ENCODE measurements at regions not wholly inside any gene's neighbourhood (a gene's known extent, or its start where the extent isn't known, plus 50 kb on each side); places are given as distances from the start of the nearest gene placed in this dataset.

GRCh38 chrX:22666441-22666840 lies 333.3 kb upstream of the DDX53 start:
- peak; percentile 27 to 67 for DNase-seq

GRCh38 chrX:22674932-22675331 lies 324.8 kb upstream of the DDX53 start:
- DNase-seq: peak in 1 of 2 experiments; percentile 28

GRCh38 chrX:22686138-22686541 lies 313.6 kb upstream of the DDX53 start:
- peak in 1 of 2 experiments; percentile 27 for DNase-seq

GRCh38 chrX:22689290-22689689 lies 310.5 kb upstream of the DDX53 start:
- DNase-seq: no peak

- no peak for DNase-seq
Observed at GRCh38 chrX:22690116-22690515, 309.6 kb upstream of the DDX53 start.

- no peak for DNase-seq
Observed at GRCh38 chrX:22691966-22692565, 307.7 kb upstream of the DDX53 start.

- DNase-seq: no peak
Observed at GRCh38 chrX:22698151-22698550, 301.6 kb upstream of the DDX53 start.

GRCh38 chrX:22699581-22700091 lies 300.1 kb upstream of the DDX53 start:
- no peak for DNase-seq

- DNase-seq: no peak
Observed at GRCh38 chrX:22712942-22713341, 286.8 kb upstream of the DDX53 start.

GRCh38 chrX:22730542-22730941 lies 269.2 kb upstream of the DDX53 start:
- DNase-seq: peak; percentile 38 to 76

GRCh38 chrX:22737541-22737940 lies 262.2 kb upstream of the DDX53 start:
- DNase-seq: no peak

- DNase-seq: no peak
Observed at GRCh38 chrX:22739276-22739675, 260.5 kb upstream of the DDX53 start.

- DNase-seq: no peak
Observed at GRCh38 chrX:22740836-22741235, 258.9 kb upstream of the DDX53 start.

- no peak for DNase-seq
Observed at GRCh38 chrX:22742174-22742573, 257.6 kb upstream of the DDX53 start.

GRCh38 chrX:22746081-22746480 lies 253.7 kb upstream of the DDX53 start:
- DNase-seq: no peak

- peak; percentile 43 to 77 for DNase-seq
Observed at GRCh38 chrX:22748093-22748999, 251.4 kb upstream of the DDX53 start.

- DNase-seq: no peak
Observed at GRCh38 chrX:22758807-22759481, 240.8 kb upstream of the DDX53 start.

GRCh38 chrX:22760513-22761057 lies 239.2 kb upstream of the DDX53 start:
- DNase-seq: no peak

GRCh38 chrX:22788221-22788620 lies 211.5 kb upstream of the DDX53 start:
- no peak for DNase-seq

GRCh38 chrX:22795671-22796070 lies 204.1 kb upstream of the DDX53 start:
- no peak for DNase-seq

GRCh38 chrX:22800360-22800759 lies 199.4 kb upstream of the DDX53 start:
- peak in 1 of 2 experiments; percentile 21 for DNase-seq

GRCh38 chrX:22800806-22801205 lies 199.0 kb upstream of the DDX53 start:
- no peak for DNase-seq

- no peak for DNase-seq
Observed at GRCh38 chrX:22803353-22803752, 196.4 kb upstream of the DDX53 start.
